HuH-7 (cell line): ENCODE measurements at regions not wholly inside any gene's neighbourhood (a gene's known extent, or its start where the extent isn't known, plus 50 kb on each side); places are given as distances from the start of the nearest gene placed in this dataset.
A peak's percentile ranks its signal among the peaks of the same experiment; 100 is the strongest.
"Not testable (repeated sequence)": the region's sequence is repeated elsewhere in the genome, so short reads cannot be mapped to it uniquely, and the experiment has no call there.

Source experiments
- DNase-seq: peaks from one replicate; pipeline ENCODE4 v3.0.0; 2011; ENCODE audit warnings: low spot score

DNA sequence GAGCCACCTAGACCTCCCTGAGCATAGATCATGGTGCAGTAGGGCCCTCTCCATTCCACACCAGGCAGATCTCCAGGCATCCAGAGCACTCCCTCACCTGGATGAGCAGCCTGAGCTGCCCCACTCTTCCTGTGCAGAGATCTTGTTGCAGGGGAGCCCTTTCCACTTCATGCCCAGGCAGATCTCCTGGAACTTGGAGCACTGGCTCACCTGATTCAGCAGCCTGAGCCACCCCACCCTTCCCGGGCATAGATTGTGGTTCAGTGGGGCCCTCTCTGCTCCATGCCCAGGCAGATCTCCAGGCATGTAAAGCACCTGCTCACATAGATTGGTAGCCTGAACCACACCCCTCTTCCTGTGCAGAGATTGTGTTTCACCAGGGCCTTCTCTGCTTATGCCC is 78.0 kb downstream of the SEC16B start:
- no peak for DNase-seq

- DNase-seq = no peak
Measured at GRCh38 chr1:177890479-177890878, 79.4 kb downstream of the SEC16B start.

- DNase-seq = no peak
Measured at GRCh38 chr1:177884479-177885021, 85.3 kb downstream of the SEC16B start.

GRCh38 chr1:177883581-177883980 is 86.3 kb downstream of the SEC16B start:
- no peak for DNase-seq

GRCh38 chr1:177880339-177880891 is 89.4 kb downstream of the SEC16B start:
- no peak for DNase-seq

DNA sequence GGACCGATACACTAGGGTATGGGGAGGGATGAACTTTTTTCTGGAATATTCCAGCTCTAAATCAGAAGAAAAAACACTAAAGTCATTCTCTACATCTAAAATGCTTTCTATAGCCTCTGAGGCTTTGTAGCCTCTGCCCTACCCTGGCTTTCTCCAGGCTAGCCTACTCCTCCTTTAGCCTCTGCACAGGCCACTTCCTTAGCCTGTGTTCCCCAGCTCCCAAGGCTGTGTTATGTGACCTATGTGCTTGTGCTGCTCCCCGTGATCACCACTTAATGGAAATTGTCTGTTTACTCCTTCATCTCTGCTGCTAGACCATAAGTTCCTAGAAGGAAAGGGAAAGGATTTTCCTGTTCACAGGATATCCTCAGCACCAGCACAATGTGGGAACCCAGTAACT is 92.8 kb downstream of the SEC16B start:
- DNase-seq = no peak

- no peak for DNase-seq
Measured at GRCh38 chr1:177873238-177873637, 96.6 kb downstream of the SEC16B start.

DNA sequence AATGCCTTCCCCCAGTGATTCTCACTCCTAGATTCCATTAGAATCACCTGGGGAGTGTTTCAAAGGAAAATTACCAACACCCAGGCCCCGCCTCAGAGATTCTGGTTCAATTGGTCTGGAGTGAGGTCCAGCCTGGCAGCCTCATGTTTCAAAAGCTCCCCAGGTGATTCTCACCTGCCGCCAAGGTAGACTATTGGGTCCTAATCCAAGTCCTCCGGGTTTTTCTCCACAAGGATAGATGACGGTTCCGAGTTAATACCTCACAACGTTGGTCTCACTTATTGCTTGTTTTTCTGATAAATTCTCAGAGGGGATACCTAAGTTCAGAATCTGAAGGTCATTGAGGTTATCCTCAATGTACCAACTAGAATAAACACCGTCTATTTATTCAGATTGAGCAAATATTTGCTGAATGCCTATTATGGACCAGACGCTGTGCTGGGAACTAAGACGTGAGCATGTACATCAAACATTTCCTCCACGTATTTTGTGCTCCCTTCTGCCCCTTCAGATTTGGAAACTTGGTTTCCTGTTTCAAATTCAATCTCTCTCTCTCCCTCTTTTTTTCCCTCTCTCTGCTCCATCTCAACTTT is 97.5 kb downstream of the SEC16B start:
- no peak for DNase-seq

DNA sequence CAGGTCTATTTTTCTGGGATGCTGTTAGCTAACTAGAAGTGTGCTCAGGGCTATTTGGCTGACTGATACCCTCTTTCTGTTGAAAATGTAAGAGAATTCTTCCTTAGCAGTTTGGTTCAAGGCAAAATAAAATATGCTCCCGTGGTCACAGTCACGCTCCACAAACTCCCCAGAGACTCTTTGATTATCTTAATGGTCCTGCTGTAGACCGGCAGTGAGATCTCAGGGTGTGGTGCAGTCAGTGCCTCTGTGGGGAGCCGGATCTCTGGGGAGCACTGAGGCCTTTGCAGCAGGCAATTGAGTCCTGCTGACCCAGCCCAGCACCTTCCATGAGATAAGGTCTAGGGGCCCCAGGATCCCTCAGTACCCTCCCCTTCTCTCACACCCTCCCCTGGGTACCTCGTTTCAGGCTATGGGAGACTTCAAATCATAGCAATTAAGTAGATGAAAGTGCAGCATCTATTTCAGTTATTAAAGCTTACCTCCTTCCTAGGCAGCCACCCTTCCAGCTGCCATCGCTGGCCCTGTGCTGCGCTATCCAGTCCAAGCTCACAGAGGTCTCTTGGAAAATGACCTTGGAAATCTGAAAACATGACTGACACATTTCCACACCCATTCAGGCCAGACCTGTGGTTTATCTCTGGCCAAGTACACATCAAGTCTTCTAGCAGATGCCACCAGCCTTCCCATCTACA is 98.1 kb downstream of the SEC16B start:
- DNase-seq = peak; percentile 13

DNA sequence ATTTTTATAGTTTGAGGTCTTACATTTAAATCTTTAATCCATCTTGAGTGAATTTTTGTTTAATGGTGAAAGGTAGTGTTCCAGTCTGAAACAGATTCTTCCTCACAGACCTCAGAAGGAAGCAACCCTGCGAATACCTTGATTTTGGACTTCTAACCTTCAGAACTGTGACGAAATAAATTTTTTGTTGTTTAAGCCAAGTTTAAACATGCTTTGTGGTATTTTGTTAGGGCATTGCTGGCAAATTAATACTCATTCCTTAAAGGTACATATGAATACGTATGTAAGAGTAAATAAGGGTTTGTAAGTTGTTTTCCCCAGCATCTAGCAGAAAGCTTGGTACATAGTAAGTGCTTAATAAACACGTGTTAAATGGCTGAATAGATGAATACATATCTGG is 100.3 kb downstream of the SEC16B start:
- no peak for DNase-seq

GRCh38 chr1:177869011-177869410 is 100.8 kb downstream of the SEC16B start:
- not testable (repeated sequence) for DNase-seq

GRCh38 chr1:177865807-177866206 is 104.1 kb downstream of the SEC16B start:
- no peak for DNase-seq

DNA sequence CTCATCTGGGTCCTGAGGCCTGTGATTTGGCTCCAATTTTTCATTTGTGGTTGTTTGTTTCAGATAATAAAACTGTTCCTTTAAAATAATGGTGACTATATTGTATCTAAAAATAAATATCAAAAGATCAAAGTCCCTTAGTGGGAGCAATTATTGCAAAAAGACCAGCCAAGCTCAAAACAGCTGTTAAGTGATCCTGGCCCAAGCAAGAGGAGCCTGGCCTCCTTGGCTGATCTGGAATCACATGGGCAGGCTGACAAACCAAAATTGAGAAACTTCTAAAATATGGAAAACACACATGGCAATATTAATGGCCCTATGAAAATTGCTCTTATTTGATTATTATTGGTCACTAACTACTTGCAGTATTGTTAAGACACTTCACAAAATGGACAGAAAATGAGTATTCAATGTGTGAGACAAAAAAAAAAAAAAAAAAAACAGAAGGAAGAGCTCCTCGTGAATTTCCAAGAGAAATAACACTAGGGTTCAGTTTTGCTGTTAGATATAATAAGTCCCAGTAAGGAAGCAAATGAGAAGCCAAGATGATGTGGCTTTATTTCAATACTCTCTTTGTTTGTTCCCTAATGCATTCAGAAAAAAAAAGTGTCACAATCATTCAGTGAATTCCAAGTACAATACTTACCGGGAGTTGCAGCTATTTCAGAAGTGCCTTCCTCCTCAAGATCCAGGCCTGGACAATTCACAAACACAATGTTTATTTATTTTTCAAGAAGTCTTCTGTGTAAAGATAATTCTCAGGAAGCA is 105.1 kb downstream of the SEC16B start:
- no peak for DNase-seq

GRCh38 chr1:177863796-177864195 is 106.1 kb downstream of the SEC16B start:
- no peak for DNase-seq

DNA sequence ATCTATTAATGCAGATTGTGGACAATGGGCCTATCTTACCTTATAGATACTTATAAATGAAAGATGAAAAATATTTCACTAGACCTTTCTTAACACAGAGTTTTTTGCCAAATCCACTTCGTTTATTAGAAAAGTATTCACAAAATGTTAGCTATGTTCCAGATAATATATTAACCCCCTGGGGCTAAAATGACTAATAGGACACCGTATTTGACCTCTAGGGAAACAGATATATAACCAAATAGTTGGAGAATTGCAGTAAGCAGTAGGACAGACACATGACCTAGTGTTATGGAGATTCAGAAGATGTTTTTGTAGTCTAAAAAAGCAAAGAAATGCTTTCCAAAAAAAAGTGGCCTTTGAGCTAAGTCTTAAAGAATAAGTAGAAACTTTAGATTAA is 106.9 kb downstream of the SEC16B start:
- no peak for DNase-seq

DNA sequence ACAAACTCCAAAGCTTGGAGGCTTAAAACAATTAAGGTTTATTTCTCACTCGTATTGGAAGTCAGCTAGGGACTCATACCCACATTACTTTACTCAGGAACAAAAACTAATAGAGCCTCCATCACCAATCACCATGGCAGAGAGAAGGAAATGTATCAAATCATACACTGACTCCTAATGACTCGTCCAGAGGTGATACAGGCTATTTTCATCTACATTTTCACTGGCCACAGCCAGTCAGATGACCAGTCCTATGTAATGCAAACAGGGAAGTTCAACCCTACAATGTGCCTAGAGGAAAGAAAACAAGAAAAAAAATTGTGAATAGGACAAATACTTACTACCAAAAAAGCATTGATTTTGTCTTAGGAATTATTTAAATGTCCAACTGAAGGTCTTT is 110.3 kb downstream of the SEC16B start:
- DNase-seq = no peak

GRCh38 chr1:177858332-177858821 is 111.5 kb downstream of the SEC16B start:
- no peak for DNase-seq

GRCh38 chr1:177857285-177857684 is 112.6 kb downstream of the SEC16B start:
- no peak for DNase-seq

DNA sequence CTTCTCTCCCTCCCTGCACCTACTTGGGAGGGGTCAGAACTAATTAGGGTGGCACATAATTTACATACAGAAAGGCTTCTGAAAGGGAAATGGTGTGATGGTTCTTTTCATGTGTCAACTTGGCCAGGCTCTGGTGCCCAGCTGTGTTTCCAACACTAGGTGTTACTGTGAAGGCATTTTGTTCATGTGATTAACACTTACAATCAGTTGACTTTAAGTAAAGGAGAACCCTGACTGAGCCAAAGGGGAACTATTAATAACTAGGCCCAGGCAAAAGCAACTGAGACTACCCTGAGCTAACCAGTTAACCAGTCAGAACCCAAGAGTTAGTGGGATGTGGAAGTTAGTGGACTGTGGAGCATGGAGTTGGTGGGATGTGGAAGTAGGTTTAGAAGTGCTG is 114.9 kb downstream of the SEC16B start:
- no peak for DNase-seq

- no peak for DNase-seq
Measured at GRCh38 chr1:177849579-177850290, 120.1 kb downstream of the SEC16B start.

- no peak for DNase-seq
Measured at GRCh38 chr1:177849130-177849529, 120.7 kb downstream of the SEC16B start.

- DNase-seq = no peak
Measured at GRCh38 chr1:177848577-177848976, 121.3 kb downstream of the SEC16B start.
